Neural cell (in vitro differentiated cells): ENCODE measurements at regions not wholly inside any gene's neighbourhood (a gene's known extent, or its start where the extent isn't known, plus 50 kb on each side); places are given as distances from the start of the nearest gene placed in this dataset.

ENCODE experiments used
- RAD21 ChIP-seq: fragments of 450-650 bp; conservative IDR thresholded peaks from 2 replicates; pipeline ENCODE4 v1.6.1; 2014; ENCODE audit warnings: antibody characterized with exemption, mild to moderate bottlenecking, moderate library complexity
- REST ChIP-seq: IDR thresholded peaks from 2 replicates; pipeline ENCODE4 v1.6.1; 2012; ENCODE audit warnings: borderline replicate concordance
- SMC3 ChIP-seq: fragments of 450-650 bp; conservative IDR thresholded peaks from 2 replicates; pipeline ENCODE4 v1.6.1; 2014; ENCODE audit warnings: antibody characterized with exemption, mild to moderate bottlenecking, moderate library complexity; ENCODE audit not compliant: poor library complexity
- TF ChIP-seq, protein P1 (sequence below): fragments of 450-650 bp; IDR thresholded peaks from 2 replicates; pipeline ENCODE4 v1.5.1; 2014; ENCODE audit warnings: antibody characterized with exemption, mild to moderate bottlenecking, moderate library complexity; ENCODE audit not compliant: poor library complexity, severe bottlenecking

GRCh38 chr1:214108097-214108446 lies 120.3 kb downstream of the PROX1 start:
- TF ChIP-seq, protein P1, sequence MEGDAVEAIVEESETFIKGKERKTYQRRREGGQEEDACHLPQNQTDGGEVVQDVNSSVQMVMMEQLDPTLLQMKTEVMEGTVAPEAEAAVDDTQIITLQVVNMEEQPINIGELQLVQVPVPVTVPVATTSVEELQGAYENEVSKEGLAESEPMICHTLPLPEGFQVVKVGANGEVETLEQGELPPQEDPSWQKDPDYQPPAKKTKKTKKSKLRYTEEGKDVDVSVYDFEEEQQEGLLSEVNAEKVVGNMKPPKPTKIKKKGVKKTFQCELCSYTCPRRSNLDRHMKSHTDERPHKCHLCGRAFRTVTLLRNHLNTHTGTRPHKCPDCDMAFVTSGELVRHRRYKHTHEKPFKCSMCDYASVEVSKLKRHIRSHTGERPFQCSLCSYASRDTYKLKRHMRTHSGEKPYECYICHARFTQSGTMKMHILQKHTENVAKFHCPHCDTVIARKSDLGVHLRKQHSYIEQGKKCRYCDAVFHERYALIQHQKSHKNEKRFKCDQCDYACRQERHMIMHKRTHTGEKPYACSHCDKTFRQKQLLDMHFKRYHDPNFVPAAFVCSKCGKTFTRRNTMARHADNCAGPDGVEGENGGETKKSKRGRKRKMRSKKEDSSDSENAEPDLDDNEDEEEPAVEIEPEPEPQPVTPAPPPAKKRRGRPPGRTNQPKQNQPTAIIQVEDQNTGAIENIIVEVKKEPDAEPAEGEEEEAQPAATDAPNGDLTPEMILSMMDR: no peak
- TF ChIP-seq SMC3 (no peak), RAD21 (no peak), REST (no peak)
